ENCODE measurements at regions not wholly inside any gene's neighbourhood (a gene's known extent, or its start where the extent isn't known, plus 50 kb on each side); places are given as distances from the start of the nearest gene placed in this dataset.

DNA sequence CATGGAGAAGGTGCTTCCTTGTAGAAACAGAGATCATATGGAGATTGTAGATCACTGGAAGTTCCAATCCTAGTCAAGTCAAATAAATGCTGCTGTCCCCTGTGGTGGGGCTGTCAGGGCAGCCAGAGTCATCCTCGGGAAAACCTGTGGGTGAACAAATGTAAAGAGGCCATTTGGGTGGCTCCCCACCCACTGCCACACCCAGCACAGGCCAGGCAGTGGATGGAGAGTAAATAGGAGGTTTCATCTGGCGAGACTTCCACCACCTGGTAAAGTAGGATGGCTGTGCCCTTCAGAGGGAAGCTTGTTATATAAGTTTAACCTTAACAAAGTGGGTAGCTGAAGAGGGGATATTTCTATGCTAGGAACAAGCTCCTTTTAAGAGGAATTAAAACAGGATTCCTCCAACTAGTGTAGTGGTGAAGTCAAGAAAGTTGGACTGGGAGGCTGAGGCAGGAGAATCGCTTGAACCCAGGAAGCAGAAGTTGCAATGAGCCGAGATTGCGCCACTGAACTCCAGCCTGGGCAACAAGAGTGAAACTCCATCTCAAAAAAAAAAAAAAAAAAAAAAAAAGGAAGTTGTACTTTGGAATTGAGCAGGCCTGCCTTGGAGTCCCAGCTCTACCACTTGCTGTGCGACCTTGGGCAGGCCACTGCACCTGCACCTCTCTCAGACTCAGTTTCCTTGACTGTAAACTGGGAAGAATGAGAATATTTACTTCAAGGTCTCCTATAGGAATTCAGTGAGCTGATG, 273.7 kb downstream of the PTTG2 start:
- Histone ChIP-seq H3K27me3 (no peaks in the 10 kb centered on the region), H3K9me3 (no peaks in the 10 kb centered on the region), H3K4me1 (no peaks in the 10 kb centered on the region), H3K27ac (no peak overlapping the region), H3K4me3 (no peak overlapping the region), H3K36me3 (no peaks in the 10 kb centered on the region)
- intact Hi-C loops (cut with DNase I; ENCODE audit: low total_unique reads), result no loop called here
- DNase-seq (ENCODE audit: low spot score in 2 of 2), result no peak
- TF ChIP-seq POLR2AphosphoS5 (IDR thresholded peaks at IDR 0.05) (no peak), POLR2A (IDR thresholded peaks at IDR 0.05) (no peak)
- TF ChIP-seq, protein P1, sequence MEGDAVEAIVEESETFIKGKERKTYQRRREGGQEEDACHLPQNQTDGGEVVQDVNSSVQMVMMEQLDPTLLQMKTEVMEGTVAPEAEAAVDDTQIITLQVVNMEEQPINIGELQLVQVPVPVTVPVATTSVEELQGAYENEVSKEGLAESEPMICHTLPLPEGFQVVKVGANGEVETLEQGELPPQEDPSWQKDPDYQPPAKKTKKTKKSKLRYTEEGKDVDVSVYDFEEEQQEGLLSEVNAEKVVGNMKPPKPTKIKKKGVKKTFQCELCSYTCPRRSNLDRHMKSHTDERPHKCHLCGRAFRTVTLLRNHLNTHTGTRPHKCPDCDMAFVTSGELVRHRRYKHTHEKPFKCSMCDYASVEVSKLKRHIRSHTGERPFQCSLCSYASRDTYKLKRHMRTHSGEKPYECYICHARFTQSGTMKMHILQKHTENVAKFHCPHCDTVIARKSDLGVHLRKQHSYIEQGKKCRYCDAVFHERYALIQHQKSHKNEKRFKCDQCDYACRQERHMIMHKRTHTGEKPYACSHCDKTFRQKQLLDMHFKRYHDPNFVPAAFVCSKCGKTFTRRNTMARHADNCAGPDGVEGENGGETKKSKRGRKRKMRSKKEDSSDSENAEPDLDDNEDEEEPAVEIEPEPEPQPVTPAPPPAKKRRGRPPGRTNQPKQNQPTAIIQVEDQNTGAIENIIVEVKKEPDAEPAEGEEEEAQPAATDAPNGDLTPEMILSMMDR (IDR thresholded peaks at IDR 0.05), result no peak

GRCh38 chr4:38235354-38235753, 275.2 kb downstream of the PTTG2 start:
- intact Hi-C loops (cut with DNase I; ENCODE audit: low total_unique reads), result no loop called here
- Histone ChIP-seq H3K4me1 (no peaks in the 10 kb centered on the region), H3K4me3 (no peak overlapping the region), H3K36me3 (no peaks in the 10 kb centered on the region), H3K27ac (no peak overlapping the region), H3K9me3 (no peaks in the 10 kb centered on the region), H3K27me3 (no peaks in the 10 kb centered on the region)
- DNase-seq (ENCODE audit: low spot score in 2 of 2), result no peak
- TF ChIP-seq POLR2A (IDR thresholded peaks at IDR 0.05) (no peak), POLR2AphosphoS5 (IDR thresholded peaks at IDR 0.05) (no peak)
- TF ChIP-seq, protein P1 (IDR thresholded peaks at IDR 0.05), result no peak

GRCh38 chr4:38236003-38236402, 275.8 kb downstream of the PTTG2 start:
- H3K27ac ChIP-seq, result no peak overlapping the region

GRCh38 chr4:38236503-38236902, 276.3 kb downstream of the PTTG2 start:
- Histone ChIP-seq H3K27ac (no peak overlapping the region), H3K4me3 (no peak overlapping the region), H3K36me3 (no peaks in the 10 kb centered on the region), H3K4me1 (no peaks in the 10 kb centered on the region), H3K27me3 (no peaks in the 10 kb centered on the region), H3K9me3 (no peaks in the 10 kb centered on the region)
- no peak for DNase-seq (ENCODE audit: low spot score in 2 of 2)
- TF ChIP-seq, protein P1 (IDR thresholded peaks at IDR 0.05), result no peak
- no peak for TF ChIP-seq POLR2A (IDR thresholded peaks at IDR 0.05)
- no peak for TF ChIP-seq POLR2AphosphoS5 (IDR thresholded peaks at IDR 0.05)
- intact Hi-C loops (cut with DNase I; ENCODE audit: low total_unique reads), result no loop called here

More at GRCh38 chr4:38236003-38236402, 275.8 kb downstream of the PTTG2 start:
- no peaks in the 10 kb centered on the region for H3K9me3 ChIP-seq
- intact Hi-C loops (cut with DNase I; ENCODE audit: low total_unique reads), result no loop called here
- TF ChIP-seq POLR2AphosphoS5 (IDR thresholded peaks at IDR 0.05) (no peak), POLR2A (IDR thresholded peaks at IDR 0.05) (no peak)
- TF ChIP-seq, protein P1 (IDR thresholded peaks at IDR 0.05), result no peak
- no peaks in the 10 kb centered on the region for H3K36me3 ChIP-seq
- H3K4me3 ChIP-seq, result no peak overlapping the region
- no peaks in the 10 kb centered on the region for H3K27me3 ChIP-seq
- no peaks in the 10 kb centered on the region for H3K4me1 ChIP-seq
- no peak for DNase-seq (ENCODE audit: low spot score in 2 of 2)

DNA sequence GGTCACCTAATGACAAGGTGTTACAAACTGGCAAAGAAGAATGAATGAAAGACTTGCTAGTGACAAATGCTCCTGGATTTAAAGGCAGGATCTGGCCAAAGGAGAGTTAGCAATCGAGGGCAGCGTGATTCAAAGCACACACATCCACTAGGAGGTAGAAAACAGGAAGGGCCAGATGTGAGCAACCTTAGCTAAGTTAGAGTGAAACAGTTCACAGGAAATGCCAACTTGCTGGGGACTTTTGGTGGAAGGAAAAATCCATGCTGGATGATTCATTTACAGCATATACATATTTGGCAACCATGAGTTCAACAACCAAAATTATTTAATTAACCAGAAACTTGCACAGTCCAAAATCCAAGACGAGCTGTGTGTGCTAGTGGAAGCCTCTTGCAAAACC, 276.9 kb downstream of the PTTG2 start:
- Histone ChIP-seq H3K27ac (no peak overlapping the region), H3K4me1 (no peaks in the 10 kb centered on the region)
- intact Hi-C loops (cut with DNase I; ENCODE audit: low total_unique reads), result no loop called here

More for the DNA sequence above, 276.9 kb downstream of the PTTG2 start:
- Histone ChIP-seq H3K4me3 (no peak overlapping the region), H3K36me3 (no peaks in the 10 kb centered on the region), H3K9me3 (no peaks in the 10 kb centered on the region), H3K27me3 (no peaks in the 10 kb centered on the region)
- no peak for DNase-seq (ENCODE audit: low spot score in 2 of 2)
- TF ChIP-seq, protein P1 (IDR thresholded peaks at IDR 0.05), result no peak
- TF ChIP-seq POLR2A (IDR thresholded peaks at IDR 0.05) (no peak), POLR2AphosphoS5 (IDR thresholded peaks at IDR 0.05) (no peak)

All from breast epithelium (tissue), 4 donors.